Non-pigmented ciliary epithelial cell (primary cell): ENCODE measurements at regions not wholly inside any gene's neighbourhood (a gene's known extent, or its start where the extent isn't known, plus 50 kb on each side); places are given as distances from the start of the nearest gene placed in this dataset.

Experiments used
- DNase-seq: peaks from one replicate; pipeline ENCODE4 v3.0.0-alpha.2; 2010; ENCODE audit warnings: low read depth

DNA sequence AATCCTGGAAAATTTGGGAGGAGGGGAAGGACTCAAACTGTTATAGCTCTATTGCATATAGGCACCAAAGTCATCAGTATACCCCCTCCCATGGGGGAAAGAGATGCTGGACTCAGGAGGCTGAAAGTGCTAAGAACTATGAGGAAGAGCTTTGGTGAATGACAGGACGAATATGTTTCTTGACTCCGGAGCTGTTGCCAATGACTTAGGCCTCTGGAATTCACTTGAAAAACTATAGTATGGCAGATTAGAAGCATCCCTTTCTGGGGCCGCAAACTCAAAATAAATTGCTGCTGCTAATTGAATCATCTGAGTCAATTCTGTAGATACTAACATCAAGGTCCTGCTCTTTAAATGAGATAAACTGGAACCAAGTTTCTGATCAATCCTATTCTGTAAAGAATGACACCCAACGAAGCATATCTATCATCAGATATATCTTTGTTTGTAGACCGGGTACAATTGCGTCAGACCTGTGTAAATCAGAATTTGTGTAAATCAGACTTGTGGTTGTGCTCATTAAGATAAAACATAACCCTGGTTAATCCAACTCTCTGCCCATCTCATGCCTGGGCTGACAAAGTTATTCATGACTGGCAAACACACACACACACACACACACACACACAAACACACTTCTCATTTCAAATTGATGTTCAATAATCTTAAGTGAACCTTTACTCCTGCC is 1793.8 kb upstream of the PCDH20 start:
- no peak for DNase-seq

DNA sequence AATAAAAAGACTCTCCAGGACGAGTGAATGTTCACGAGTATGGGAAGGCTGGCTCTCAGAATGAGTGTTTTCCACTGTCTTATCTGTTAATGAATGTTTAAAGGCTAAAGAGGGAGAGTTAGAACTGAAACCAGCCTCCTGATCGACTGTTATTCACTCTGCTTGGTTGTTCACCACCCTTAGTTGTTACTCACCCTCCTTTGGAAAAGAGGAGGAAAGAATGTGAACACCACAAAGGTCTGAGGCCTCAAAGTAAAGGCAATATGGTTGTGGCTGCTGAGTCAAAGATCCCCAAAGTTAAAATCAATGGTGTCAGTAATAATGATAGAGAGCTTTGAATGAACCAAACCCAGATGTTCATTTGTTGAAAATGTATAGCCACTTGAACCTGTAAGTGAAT is 1793.2 kb upstream of the PCDH20 start:
- DNase-seq: no peak

DNA sequence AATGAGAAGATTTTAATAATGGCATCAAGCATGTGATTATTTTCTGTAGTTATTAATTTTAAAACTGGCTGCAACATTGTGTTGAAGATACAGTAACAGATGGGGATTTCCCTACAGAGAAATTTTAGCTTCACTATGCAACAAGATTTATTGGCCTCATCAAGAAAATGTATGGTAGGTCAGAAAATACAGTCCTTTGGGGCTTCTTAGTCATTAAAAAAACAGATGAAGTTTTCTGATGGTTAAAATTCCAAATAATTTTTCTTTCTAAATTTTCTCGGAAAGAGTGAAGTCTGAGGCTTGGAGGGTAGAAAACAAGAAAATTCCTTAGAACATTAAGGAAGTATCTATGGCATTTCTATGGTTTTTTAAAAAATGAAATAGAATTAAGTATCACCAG is 1790.8 kb upstream of the PCDH20 start:
- no peak for DNase-seq

DNA sequence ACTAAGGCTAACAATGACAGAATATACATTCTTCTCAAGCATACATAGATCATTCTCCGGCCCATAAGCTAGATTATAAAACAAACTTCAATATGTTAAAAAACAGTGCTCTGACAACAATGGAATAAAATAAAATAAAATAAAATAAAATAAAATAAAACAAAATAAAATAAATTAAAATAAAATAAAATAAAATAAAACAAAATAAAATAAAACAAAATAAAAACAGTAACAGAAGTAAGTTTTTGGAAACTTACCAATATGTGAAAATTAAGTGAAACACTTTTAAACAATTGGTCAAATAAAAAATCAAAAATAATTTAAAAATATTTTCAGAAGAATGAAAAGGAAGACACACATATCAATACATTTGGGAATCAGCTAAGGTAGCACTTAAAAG is 1785.8 kb upstream of the PCDH20 start:
- no peak for DNase-seq

DNA sequence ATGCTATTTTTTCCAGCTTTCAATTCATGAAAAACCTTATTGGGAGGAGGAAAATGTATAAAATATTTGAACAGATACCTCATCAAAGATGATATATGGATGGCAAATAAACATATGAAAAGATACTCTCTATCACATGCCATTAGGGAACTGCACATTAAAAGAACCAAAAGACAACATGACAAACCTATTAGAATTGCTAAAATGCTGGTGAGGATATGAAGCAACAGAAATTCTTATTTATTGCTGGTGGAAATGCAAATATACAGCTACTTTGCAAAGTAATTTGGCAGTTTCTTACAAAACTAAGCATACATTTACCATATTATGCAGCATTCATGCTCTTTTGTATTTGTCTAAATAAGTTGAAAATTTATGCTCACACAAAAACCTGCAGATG is 1783.9 kb upstream of the PCDH20 start:
- DNase-seq: no peak

DNA sequence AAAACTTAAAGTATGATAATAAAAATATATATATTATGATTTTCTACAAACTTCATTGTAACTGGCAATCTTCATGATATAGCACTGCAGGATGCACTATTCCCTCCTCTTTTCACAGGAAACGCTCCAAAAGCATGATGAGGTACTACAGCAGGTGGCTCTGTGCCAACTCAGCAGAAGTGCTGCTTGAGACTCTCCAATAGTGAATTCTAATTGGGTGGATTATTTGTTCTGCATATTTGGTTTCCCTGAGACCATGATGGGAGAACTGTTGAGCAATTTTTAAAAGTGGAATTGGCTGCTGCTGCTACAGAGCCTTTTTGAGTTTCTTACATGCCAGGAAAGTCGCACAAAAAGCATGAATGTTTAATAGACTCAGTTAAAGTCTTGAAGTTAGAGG is 1782.4 kb upstream of the PCDH20 start:
- no peak for DNase-seq

DNA sequence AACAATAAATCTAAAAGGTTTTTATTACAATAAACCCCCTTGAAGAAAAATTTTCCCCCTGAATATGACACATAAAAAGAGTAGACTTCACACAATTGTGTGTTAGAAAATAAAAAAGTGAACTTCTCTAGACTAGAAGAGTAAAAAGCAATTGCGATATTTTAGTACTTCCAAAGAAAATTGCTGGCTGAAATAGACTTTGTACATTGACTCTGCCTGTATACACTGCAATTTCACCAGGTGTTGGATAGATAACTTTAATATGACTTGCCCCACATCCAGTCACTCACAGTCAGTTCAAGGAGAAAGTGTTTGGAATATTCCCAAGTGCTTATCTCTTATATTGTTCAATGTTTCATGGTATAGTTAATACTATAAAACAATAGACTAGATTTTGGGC is 1780.1 kb upstream of the PCDH20 start:
- no peak for DNase-seq

DNA sequence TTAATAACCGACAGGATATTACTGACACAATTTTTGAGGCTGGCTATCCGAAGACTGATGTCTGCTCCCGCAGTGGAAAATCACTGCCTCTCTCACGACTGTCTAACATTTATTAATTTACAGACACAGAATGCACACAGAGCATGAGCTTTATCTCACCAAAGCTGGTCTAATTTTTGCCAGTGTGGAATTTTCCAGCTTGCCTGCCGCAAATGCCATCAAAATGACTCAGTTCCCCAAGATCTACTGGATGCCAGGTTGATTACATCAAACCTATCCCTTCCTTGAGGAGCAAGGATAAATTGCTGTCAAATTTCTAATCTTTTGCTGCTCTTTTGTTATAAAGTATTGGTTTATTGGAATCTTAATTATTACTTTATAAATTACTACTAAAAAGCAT is 1775.1 kb upstream of the PCDH20 start:
- DNase-seq: peak; percentile 52

DNA sequence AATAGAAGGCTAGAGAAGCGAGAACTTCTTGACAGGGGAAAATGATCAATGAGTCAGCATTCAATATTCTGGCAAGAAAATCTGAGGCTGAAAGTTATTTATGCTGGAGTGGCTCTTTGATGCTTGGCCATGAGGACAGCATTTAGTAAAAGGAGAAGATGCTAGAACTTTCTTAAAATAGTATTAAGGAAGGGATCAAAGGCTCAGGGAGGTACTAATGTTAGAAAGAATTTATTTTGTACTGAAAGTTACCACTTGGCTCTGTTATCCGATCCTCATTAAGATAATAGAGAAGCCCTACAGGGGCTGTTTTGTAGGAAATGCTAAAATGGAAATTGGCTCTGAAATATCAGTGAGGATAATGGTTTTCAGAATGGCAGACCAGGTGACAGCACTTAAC is 1774.6 kb upstream of the PCDH20 start:
- no peak for DNase-seq

DNA sequence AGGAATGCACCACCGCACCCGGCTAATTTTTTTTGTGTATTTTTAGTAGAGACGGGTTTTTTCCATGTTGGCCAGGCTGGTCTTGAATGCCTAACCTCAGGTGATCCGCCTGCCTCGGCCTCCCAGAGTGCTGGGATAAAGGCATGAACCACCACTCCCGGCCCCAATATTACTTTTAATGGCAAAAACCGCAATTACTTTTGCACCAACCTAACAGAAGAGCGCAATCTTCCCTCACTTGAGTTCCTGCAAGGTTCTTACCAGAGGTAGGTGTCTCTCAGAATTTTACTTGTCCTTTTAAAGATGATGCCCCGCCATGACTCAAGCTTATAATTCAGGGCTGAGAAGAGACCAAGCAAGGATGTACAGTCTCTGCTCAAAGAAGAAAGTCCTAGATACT is 1774.1 kb upstream of the PCDH20 start:
- no peak for DNase-seq

DNA sequence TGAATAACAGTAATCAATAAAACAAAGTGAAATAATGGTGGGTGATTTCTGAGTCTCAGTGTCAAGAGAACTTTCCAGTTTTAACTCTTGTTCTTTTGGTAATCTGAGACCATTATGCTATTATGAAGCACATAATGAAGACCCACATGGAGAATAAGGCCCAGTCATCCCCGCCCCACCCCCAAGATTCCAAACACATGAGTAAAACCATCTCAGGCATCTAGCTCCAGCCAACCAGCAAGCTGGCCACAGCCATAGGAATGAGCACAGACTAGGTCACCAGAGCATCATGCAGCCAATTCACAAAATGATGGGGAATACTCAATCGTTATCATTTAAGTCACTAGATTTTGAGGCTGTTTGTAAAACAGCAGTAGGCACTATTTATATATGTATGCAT is 1769.0 kb upstream of the PCDH20 start:
- peak; percentile 58 for DNase-seq

DNA sequence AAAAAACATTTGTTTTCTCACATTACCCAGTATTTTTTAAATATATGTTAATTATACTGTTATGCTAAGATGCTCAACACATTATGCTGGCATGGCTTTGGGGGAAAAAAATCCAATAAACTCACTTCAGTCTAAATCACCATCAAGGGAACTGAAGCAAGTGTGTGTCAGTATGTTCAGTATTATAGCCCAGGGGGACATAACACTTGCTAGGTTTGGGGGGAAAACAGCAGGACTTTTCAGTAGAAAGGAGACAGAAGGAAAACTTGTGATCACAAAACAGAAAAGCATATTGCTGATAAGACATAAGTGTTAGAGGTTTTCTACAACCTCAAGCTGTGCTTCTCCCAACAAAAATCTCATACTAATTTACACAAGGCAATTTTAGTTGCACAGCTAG is 1759.9 kb upstream of the PCDH20 start:
- DNase-seq: no peak

DNA sequence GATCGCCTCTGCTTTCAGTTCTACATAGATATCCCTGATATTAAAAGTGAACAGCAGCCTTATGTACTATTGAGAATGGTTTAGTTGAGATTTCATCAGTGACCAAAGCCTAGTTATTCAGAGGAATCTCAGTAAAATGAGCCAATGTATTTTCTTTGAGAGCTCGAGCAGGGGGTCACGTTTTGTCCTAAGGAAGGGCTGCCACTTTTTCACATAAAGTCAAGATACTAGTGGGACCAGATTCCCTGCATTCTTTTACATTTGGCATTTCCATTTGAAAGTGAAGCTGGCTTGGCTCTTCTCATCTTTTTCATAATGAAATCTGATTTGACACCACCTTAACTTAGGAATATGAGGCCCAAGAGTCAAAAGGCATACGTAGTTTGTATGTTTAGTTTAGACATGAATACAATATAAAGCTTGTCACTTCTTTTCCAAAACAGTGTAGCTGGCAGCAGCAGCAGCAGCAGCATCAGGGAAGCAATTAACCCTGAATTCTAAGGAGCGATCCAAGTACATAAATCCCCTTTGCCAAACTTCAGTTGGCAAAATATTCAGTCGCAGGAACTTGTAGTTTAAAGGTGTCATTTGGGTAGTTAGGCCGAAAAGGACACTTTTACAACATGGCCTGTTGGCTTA is 1752.2 kb upstream of the PCDH20 start:
- DNase-seq: no peak

DNA sequence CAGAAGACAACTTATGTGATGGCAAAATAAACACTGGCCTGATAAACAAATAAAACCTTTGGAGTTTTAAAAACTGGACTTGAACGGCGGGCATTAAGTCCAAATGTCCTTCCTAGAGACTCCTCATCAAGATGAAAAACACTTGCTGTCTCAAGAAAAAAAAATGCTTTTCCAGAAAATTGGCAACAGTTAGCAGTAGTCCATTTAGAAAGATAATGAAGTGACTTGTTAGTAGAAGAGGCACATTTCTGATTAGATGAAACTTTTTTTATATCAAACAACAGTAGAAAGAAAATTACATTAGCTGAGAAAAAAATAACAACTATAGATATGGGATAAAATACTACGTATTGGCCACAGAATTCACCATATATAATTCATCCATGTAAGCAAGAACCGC is 1750.7 kb upstream of the PCDH20 start:
- no peak for DNase-seq

DNA sequence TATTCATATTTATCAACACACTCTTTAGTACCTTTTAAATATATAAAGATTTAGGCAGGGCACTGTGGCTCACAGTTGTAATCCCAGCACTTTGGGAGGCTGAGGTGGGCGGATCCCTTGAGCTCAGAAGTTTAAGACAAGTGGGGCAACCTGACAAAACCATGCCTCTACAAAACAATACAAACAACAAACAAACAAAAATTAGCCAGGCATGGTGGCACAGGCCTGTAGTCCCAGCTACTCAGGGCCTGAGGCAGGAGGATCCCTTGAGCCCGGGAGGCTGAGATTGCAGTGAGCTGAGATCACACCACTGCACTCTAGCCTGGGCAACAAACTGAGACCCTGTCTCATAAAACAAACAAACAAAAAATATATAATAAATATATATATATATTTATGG is 1748.3 kb upstream of the PCDH20 start:
- DNase-seq: no peak

DNA sequence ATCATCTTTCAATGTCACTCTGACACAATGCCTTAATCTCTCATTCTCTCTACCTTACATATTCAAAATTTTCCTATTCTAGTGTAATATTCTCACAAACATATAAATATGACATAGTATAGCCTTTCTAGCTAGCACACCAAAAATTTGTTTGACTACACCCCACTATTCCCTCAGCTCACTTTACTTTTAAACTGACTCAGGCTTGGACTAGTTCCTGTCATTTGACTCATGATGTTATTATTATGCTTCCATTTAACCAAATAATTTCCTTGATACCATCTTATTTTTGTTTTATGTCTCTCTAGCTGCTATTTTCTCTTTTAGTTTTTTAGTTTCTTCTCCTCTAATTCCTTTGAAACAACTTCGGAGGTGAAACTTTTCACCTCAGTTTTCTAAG is 1745.6 kb upstream of the PCDH20 start:
- no peak for DNase-seq

DNA sequence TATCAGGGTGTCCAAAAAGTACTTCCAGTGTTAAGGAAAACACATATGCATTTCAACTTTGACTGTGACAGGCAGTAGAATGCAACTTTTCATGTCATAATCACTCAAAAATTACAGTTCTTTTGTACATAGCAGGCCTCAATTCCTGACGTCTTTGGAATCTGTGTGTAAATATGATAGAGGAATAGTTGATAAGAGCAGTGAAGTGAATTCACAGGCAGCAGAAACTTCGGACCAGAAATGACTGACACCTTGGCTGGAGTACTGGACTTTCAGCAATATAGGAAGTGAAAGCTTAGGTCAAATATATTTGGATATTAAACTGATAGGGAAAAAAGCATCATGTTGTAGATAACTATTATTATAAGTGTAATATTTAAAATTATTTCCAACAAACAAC is 1741.2 kb upstream of the PCDH20 start:
- no peak for DNase-seq

DNA sequence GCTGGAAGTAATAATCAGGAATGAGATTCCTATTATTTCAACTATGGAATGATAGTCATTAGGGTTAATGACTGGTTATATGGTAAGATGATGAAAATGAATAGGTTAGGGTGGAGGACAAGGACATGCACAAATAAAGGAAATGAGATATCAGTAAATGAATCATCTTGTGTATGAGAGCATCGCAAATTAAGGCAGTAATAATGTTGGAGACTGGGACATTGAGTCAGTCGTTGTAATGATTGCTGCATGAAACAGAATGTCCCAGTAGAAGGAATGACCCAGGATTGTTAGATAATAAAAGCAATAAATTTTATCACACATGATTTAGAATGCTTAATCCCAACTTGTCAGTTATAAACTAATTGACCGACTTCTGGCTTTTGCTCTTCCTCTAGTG is 1733.7 kb upstream of the PCDH20 start:
- no peak for DNase-seq

DNA sequence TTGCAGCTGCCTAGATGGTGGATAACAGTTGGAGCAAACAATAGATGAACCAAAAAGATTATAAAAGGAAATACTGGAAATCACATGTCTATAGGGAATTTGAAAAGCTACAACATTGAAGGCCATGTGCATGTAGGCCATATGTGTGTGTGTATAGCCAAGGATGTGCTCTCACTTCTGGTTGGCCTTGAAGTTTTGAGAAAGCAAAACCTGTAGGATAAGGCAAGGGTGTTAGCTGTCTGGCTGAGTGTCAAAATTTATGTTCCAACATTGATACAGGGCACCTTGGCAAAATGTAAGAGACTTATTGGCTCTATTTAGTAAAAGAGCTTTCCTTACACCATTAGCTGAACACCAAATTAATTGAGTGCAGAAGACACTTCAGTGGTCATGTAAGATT is 1723.6 kb upstream of the PCDH20 start:
- DNase-seq: no peak

DNA sequence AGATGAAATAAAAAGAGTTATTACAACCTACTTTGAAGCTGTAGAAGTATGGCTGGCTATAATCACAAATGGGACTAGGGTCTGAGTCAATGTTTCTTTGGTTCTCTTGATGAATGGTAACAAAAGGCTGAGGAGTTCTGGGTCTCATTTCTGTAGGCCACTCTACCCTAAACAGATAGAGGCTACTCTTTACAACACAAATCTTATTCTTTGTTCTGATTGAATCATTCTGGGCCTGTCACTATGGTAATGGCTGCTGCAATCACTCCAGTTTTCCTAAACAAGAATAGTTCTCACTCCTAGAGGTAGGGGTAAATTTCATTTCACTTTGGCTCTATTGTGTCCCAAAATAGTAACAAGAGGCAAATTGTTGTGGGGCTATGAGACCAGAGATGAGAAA is 1714.3 kb upstream of the PCDH20 start:
- no peak for DNase-seq

DNA sequence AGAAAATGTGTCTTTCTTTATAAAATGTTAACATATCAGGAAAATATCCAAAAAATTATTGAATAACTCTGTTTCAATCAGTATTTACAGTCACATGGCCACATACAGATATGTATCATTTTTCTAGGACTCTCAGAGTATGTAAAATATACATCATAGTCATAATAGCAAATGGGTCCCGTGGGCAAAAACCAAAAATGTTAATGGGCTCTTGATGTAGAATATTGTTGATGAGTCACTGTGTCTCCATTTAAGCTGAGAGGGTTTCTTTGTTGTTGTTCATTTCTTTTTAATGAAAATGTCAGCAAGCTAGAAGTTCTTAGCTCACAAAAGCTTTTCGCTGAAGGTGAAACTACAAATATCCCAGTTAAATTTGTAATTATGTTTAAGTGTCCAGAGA is 1713.1 kb upstream of the PCDH20 start:
- DNase-seq: no peak

DNA sequence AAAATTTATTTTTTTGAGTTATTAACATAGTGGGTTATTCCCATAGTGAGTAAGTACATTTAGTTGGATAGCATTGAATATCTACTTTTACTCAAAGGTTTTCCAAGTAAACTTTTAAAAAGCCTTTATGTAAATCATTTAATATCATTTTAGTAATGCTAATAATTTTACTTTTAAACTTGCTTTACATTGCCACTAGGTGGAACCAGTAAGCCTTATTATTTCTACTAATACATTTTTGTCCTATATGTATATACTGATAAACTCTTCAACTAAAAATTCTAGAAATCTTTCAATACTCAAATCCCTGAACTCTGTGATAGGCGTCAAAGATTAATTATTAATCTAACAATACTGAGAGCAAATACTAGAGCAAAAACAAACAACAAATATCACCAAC is 1709.2 kb upstream of the PCDH20 start:
- DNase-seq: peak; percentile 4

DNA sequence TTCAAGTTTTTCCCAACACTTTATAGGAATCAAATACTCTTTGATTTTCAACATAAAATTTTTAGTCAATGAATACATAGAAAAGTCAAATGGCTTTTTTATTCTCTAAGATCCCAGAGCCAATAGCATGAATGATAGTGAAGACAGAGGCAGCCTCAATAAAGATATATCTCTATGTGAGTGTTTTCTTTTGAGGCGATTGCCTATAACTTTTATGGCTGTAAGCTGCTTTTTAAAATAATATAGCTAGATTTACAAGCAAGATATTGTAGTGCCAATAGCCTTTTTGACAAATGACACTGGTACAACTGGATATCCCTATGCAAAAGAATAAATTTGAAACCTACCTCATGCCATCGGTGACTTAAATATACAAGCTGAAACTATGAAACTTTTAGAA is 1705.2 kb upstream of the PCDH20 start:
- no peak for DNase-seq

DNA sequence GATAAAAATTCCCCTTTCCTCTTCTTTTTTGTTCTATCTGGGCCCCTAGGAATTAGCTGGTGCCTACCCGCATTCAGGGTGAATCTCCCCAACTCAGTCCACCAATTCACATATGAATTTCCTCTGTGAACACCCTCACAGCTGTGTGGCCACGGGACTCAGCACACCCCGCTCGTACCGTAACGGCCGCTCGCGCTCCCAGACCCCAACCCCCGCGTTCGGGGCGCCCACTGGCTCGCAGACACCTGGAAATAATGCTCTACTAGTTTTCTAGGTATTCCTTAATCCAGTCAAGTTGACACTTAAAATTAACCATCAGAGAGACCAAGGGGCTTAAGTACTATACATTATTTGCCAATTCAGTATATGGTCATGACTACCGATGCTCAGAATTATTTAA is 1702.1 kb upstream of the PCDH20 start:
- DNase-seq: no peak
